AG08395 (cell line): ENCODE measurements at regions not wholly inside any gene's neighbourhood (a gene's known extent, or its start where the extent isn't known, plus 50 kb on each side); places are given as distances from the start of the nearest gene placed in this dataset.
A peak's percentile ranks its signal among the peaks of the same experiment; 100 is the strongest.

Experiments
- DNase-seq: peaks from one replicate; pipeline ENCODE4 v3.0.0; 2012; ENCODE audit warnings: mixed read lengths, low spot score

DNA sequence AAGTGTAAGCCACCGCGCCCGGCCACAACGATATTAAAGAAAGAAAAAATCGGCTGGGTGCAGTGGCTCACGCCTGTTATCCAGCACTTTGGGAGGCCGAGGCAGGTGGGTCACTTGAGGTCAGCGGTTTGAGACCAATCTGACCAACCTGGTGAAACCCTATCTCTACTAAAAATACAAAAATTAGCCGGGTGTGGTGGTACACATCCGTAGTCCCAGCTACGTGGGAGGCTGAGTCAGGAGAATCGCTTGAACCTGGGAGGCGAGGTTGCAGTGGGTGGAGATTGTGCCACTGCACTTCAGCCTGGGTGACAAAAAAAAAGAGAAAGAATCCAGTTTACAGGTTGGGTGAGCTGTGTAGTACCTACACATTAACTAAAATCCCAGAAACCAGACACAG, 99.9 kb upstream of the CACNA1A start:
- DNase-seq, result no peak

DNA sequence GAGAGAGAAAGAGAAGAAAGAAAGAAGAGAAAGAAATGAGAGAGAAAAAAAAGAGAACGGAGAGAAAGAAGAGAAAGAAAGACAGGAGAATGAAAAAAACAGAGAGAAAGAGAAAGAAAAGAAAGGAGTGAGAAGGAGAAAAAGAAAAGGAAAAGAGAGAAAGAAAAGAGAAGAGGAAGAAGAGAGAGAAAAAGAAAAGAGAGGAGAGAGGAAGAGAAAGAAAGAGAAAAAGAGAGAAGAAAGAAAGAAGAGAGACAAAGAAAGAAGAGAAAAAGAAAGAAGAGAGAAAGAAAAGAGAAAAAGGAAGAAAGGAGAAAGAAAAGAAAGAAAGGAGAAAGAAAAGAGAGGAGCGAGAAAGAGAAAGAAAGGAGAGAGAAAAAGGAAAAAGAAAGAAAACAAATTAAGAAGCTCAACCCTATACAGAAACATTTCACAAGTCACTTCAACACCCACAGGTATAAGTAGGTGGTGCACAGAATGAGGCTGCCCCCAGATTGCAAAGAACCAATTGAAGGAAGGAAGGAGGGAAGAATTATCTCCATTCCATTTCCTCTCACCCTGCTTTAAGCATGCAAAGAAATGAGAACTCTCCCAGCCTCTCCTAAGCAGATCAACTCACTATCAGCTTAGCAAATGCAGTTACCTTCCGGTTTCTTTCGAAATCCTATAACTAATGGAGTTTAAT, 98.8 kb upstream of the CACNA1A start:
- no peak for DNase-seq

DNA sequence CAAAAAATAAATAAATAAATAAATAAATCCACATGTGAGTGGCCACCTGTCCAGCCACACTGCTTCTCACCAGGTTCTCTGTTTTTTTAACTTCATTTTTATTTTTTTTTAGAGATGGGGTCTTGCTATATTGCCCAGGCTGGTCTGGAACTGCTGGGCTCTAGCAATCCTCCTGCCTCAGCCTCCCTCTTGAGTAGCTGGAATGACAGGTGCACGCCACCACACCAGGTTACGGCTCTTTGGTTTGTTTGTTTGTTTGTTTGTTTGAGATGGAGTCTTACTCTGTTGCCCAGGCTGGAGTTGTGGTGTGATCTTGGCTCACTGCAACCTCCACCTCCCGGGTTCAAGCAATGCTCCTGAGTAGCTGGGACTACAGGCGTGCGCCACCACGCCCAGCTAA, 94.5 kb upstream of the CACNA1A start:
- DNase-seq, result no peak

GRCh38 chr19:13600091-13600490, 93.8 kb upstream of the CACNA1A start:
- no peak for DNase-seq

- no peak for DNase-seq
These were observed 93.4 kb upstream of the CACNA1A start for GRCh38 chr19:13599681-13600080.

GRCh38 chr19:13598098-13598497, 91.8 kb upstream of the CACNA1A start:
- no peak for DNase-seq

GRCh38 chr19:13597640-13598039, 91.4 kb upstream of the CACNA1A start:
- DNase-seq, result peak; percentile 91

DNA sequence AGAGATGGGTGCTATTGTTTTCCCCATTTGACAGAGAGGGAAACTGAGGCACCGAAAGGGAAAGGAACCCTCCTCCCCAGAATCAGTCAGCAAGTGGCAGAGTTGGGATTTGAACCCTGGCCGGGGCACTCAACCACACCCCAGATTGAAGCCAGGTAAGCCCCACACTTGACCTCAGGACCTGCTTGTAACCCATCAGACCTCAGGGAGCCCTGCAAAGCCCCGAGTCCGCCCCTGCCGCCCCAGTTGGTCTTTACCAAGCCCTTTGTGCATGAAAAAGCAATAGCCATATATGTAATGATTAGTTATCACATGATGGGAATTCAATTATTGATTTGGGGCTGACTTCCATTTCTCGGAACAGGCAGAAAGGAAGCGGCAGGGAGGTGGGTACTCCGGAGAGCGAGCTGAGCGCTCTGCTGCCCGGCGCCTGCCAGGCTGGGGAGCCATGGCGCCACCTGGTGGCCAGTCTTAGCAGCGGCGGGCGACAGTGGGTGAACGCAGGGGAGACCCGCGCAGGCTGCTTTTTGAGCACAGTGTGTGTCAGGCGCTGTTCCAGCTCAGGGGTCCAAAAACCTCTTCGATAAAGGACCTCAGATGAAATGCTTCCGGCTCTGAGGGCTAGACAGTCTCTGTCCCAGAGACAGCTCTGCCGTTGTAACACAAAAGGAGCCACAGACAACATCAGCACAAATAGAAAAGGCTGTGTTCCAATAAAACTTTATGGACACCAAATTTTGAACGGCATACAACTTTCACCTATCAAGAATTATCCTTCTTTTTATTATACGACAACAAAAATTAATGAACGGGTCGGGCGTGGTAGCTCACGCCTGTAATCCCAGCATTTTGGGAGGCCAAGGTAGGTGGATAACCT, 82.9 kb upstream of the CACNA1A start:
- peak; percentile 75 for DNase-seq

DNA sequence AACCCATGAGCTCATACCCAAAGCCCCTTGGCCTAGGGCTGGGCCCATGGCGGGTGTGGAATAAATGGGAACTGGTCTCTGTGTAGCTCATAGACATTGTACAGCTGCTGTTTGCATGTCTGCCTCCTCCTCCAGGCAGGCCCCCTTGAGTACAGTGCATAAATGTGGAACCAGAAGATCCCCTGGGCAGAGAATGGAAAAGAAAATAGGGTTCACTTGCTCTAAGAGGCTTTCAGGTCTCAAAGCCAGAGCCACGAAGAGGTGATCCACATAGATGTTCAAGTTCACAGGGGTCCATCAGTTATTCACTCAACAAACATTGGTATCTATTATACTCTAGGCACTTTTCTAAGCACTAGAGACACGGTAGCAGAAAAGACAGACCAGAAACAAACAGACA, 79.2 kb upstream of the CACNA1A start:
- no peak for DNase-seq

- no peak for DNase-seq
These were observed 77.5 kb upstream of the CACNA1A start for GRCh38 chr19:13583753-13584152.

DNA sequence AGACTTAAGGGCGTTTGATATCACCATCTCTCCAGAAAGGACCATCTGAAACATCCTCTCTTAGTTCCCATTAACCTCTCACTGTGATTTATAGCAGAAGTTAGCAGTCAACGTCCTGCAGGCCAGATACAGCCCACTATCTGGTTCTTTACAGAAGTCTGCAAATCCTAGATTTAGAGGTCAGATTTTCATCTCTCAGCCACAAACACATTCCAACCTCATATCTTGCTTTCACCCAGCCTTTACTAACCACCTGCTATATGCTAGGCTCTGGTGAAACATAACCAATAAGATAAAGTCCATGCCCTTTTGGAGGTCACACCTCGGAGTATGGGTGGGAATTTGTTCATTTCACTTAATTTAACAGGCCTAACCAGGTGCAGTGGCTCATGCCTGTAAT, 76.8 kb upstream of the CACNA1A start:
- DNase-seq, result no peak

DNA sequence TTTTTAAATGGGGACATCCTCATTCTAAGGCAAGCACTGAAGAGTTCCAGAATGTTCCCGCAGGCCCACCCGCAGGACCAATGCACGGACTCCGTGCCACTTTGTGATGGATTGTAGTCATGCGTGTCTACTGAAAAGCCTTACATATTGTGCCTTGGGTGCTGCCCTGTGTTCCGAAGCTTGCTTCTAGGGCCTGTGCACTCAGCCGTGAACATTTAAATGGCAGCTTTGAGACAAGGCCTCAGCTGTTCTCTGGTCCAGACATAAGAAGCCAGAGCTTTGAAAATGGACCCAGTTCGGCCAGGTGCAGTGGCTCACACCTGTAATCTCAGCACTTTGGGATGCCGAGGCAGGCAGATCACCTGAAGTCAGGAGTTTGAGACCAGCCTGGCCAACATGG, 75.3 kb upstream of the CACNA1A start:
- DNase-seq, result no peak

GRCh38 chr19:13579388-13580060, 73.2 kb upstream of the CACNA1A start:
- DNase-seq, result peak; percentile 67

GRCh38 chr19:13576726-13577125, 70.4 kb upstream of the CACNA1A start:
- no peak for DNase-seq

GRCh38 chr19:13574933-13575332, 68.7 kb upstream of the CACNA1A start:
- peak; percentile 50 for DNase-seq

DNA sequence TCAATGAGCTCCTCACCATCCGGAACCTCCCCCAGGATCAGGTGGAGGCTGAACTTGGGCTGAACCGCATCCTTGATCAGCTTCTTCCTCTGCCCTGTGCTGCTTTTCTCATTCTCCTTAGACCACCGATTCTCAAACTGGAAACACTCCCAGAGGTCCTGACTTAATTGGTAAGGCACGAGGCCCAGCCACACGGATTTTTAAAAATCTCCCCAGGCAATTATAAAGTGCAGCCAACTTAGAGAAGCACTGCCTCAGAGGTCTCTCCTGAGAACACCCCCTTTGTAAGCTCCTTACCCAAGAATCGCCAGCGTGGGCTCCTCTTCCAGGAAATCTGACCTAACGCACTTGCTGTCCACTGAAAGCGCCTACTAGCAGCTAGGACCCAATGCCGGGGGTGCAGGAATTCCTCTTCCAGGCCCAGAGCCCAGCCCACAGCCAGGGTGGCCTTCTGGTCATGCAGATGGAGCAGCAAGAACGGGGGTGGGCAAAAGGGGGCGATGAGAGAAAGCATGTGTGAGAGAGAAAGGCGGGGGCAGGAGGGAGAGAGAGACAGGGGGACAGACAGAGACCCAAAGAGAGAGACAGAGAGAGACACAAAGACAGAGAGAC, 66.9 kb upstream of the CACNA1A start:
- no peak for DNase-seq

GRCh38 chr19:13561461-13561860, 55.2 kb upstream of the CACNA1A start:
- DNase-seq, result no peak

- DNase-seq, result no peak
These were observed 51.6 kb upstream of the CACNA1A start for GRCh38 chr19:13557756-13558398.

DNA sequence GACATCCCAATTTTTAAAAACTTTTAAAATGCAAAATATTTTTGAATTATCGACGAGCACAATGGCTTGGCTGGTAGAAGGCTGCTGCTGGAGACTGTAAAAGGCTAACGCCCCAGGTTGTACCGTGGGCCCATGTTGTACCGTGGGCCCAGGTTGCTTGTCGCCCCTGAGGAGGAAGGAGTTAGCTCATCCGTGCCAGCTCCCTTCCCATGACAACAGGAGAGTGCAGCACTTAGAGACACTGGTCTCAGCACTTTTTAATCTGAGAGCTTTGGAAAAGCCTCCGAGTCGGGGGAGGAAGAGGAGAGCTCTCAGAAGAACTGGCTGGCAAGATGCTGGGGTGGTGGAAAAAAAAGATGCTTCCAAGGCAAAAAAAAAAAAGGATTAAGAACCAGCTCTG, 50.3 kb upstream of the CACNA1A start:
- DNase-seq, result no peak
